ENCODE measurements at regions not wholly inside any gene's neighbourhood (a gene's known extent, or its start where the extent isn't known, plus 50 kb on each side); places are given as distances from the start of the nearest gene placed in this dataset.
A peak's percentile ranks its signal among the peaks of the same experiment; 100 is the strongest.

GRCh38 chr13:48891586-48891985 lies 84.1 kb upstream of the FNDC3A start:
- peak; percentile 7 for DNase-seq (ENCODE audit: low spot score)

- DNase-seq (ENCODE audit: low spot score): peak; percentile 53
Measured at GRCh38 chr13:48892053-48892687, 83.5 kb upstream of the FNDC3A start.

GRCh38 chr13:48892688-48893075 lies 83.0 kb upstream of the FNDC3A start:
- no peak for DNase-seq (ENCODE audit: low spot score)

GRCh38 chr13:48896312-48896711 lies 79.4 kb upstream of the FNDC3A start:
- no peak for DNase-seq (ENCODE audit: low spot score)

- DNase-seq (ENCODE audit: low spot score): no peak
Measured at GRCh38 chr13:48901781-48902180, 73.9 kb upstream of the FNDC3A start.

- DNase-seq (ENCODE audit: low spot score): peak; percentile 10
Measured at GRCh38 chr13:48902368-48902767, 73.3 kb upstream of the FNDC3A start.

DNA sequence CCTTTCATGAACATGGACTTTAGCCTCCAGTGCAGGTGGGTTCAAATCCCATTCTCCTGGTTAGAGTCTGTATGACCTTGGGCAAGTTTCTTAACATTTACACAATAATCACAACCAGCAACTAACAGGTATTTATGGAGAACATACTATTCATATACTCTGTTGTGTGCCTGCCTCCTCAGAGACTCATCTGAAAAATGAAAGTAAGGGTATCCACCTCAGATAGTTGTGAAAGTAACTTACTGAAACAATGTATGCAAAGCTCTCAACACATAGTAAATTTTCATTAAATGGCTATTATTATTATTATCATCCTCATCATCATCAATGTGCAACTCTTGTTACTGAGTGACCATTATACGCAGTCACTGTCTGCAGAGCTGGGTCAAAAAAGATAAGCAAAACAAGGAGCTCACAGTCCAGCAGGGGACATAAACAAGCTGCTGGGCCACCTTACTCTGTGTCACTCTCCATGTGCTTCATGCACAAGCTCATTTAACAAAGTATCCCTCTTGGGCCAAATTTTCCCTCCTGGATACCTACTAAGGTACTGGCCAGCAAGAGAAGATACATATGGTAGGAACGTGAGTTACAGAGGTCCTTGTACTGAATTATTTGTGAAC lies 70.9 kb upstream of the FNDC3A start:
- no peak for DNase-seq (ENCODE audit: low spot score)

GRCh38 chr13:48906200-48906599 lies 69.5 kb upstream of the FNDC3A start:
- DNase-seq (ENCODE audit: low spot score): no peak

DNA sequence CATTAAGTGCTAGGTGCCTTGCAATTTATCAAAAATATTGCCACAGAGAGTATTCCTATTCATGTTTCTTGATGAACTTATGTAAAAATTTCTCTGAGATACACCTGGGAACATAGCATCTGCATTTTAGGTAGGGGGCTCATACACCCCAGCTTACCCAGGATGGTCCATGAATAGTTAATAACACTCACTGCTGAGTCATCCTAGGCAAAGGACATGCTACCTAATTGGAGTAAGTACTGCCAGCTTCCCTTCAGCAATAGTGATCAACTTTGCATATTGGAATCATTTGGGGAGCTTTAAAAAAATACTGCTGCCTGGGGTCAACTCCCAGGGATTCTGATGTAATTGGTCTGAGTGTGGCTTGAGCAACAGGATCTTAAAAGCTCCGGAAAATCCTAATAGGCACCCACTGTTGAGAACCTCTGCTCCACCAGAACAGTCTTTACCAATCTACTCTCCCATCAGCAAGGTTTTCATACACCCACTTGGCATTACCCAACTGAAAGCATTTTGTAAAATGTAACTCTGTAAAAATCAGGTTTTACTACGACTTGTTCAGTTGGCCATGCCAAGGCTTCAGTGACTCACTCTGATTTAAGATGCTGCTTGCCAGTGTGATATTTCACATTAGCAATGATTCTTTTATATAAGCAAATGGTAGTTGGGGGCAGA lies 67.2 kb upstream of the FNDC3A start:
- DNase-seq (ENCODE audit: low spot score): no peak

- DNase-seq (ENCODE audit: low spot score): no peak
Measured at GRCh38 chr13:48909056-48909389, 66.7 kb upstream of the FNDC3A start.

DNA sequence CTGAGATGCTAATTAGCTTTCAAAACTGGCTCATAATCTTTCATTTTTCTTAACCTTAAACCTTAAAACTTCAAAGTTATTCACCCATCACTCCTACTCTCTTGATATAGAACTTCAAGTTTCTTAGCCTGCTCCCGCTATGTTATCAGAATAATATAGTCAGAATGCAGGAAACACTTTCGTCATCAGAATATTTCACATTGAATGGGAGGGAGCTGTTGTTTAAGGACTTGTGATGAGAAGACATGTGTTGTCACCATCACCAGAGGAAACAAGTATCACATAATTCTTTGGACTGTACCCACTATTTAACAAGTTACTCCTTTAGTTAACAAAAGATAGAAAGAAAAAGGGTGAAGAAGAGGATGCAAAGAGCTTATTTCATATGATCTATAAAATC lies 65.0 kb upstream of the FNDC3A start:
- no peak for DNase-seq (ENCODE audit: low spot score)

DNA sequence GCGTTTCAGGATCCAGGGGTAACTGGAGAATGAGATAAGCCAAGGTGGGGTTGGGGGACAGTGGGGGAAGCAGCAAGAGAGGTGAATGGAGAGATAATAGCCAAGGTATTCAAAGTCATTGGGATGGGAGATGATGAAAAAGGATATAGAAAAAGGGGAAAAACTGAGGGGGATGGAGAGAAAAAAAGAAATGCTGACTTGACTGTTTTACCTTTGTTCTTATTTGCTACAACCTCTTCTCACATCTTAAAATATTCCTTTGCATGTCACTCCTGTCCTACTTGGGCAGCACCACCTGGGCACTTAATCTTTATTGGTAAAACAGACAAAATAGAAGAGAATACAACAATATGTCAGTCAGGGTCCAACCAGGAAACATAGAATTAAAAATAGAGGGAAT lies 56.0 kb upstream of the FNDC3A start:
- no peak for DNase-seq (ENCODE audit: low spot score)

GRCh38 chr13:48920730-48921129 lies 55.0 kb upstream of the FNDC3A start:
- DNase-seq (ENCODE audit: low spot score): no peak

- no peak for DNase-seq (ENCODE audit: low spot score)
Measured at GRCh38 chr13:48923376-48923775, 52.3 kb upstream of the FNDC3A start.

DNA sequence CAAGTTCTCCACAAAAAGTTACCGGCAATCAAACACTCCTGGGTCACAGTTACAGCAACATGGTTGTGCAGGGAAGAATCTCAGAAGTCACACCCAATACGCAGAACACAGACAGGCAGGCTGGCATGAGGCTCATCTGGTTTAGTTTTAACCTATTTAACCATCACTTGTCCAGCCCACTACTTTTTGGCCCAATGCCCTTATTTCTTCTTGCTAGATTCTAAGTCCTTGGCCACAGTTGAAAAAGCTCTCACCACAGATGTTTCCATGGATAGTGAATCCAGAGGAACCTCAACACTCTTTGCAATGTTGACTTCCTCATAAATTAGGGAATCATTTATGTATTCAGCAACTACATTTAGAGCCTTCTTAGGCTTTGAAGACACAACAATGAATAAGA lies 50.7 kb upstream of the FNDC3A start:
- no peak for DNase-seq (ENCODE audit: low spot score)

Measured in AG08396 (cell line).